ENCODE measurements at regions not wholly inside any gene's neighbourhood (a gene's known extent, or its start where the extent isn't known, plus 50 kb on each side); places are given as distances from the start of the nearest gene placed in this dataset.
"Not testable (repeated sequence)": the region's sequence is repeated elsewhere in the genome, so short reads cannot be mapped to it uniquely, and the experiment has no call there.

- DNase-seq: no peak
- in situ Hi-C loops (cut with HindIII; ENCODE audit: low pct_ligation_motif_present, low pct_unique_long_range_greater_than_20kb, low sequenced_read_pairs): no loop called here
These were observed 425.6 kb downstream of the SMARCA1 start for GRCh38 chrX:129097668-129098067.

- DNase-seq: no peak
- in situ Hi-C loops (cut with HindIII; ENCODE audit: low pct_ligation_motif_present, low pct_unique_long_range_greater_than_20kb, low sequenced_read_pairs): no loop called here
These were observed 429.6 kb downstream of the SMARCA1 start for GRCh38 chrX:129093706-129094105.

- DNase-seq: no peak
- in situ Hi-C loops (cut with HindIII; ENCODE audit: low pct_ligation_motif_present, low pct_unique_long_range_greater_than_20kb, low sequenced_read_pairs): no loop called here
These were observed 430.5 kb downstream of the SMARCA1 start for GRCh38 chrX:129092757-129093156.

- no peak for DNase-seq
- in situ Hi-C loops (cut with HindIII; ENCODE audit: low pct_ligation_motif_present, low pct_unique_long_range_greater_than_20kb, low sequenced_read_pairs): no loop called here
These were observed 431.0 kb downstream of the SMARCA1 start for GRCh38 chrX:129092242-129092641.

- no peak for DNase-seq
- in situ Hi-C loops (cut with HindIII; ENCODE audit: low pct_ligation_motif_present, low pct_unique_long_range_greater_than_20kb, low sequenced_read_pairs): no loop called here
These were observed 432.2 kb downstream of the SMARCA1 start for GRCh38 chrX:129091097-129091496.

- in situ Hi-C loops (cut with HindIII; ENCODE audit: low pct_ligation_motif_present, low pct_unique_long_range_greater_than_20kb, low sequenced_read_pairs): no loop called here
These were observed 436.5 kb downstream of the SMARCA1 start for GRCh38 chrX:129086802-129087201.

GRCh38 chrX:129084291-129084690 lies 439.0 kb downstream of the SMARCA1 start:
- DNase-seq; in situ Hi-C loops (cut with HindIII; ENCODE audit: low pct_ligation_motif_present, low pct_unique_long_range_greater_than_20kb, low sequenced_read_pairs): not testable (repeated sequence)

More at GRCh38 chrX:129086802-129087201, 436.5 kb downstream of the SMARCA1 start:
- DNase-seq: no peak

- DNase-seq: no peak
- in situ Hi-C loops (cut with HindIII; ENCODE audit: low pct_ligation_motif_present, low pct_unique_long_range_greater_than_20kb, low sequenced_read_pairs): no loop called here
These were observed 445.7 kb downstream of the SMARCA1 start for GRCh38 chrX:129077424-129078170.

GRCh38 chrX:129071390-129071789 lies 451.9 kb downstream of the SMARCA1 start:
- no peak for DNase-seq
- in situ Hi-C loops (cut with HindIII; ENCODE audit: low pct_ligation_motif_present, low pct_unique_long_range_greater_than_20kb, low sequenced_read_pairs): no loop called here

- no peak for DNase-seq
- in situ Hi-C loops (cut with HindIII; ENCODE audit: low pct_ligation_motif_present, low pct_unique_long_range_greater_than_20kb, low sequenced_read_pairs): no loop called here
These were observed 457.4 kb downstream of the SMARCA1 start for GRCh38 chrX:129065895-129066294.

- no peak for DNase-seq
- in situ Hi-C loops (cut with HindIII; ENCODE audit: low pct_ligation_motif_present, low pct_unique_long_range_greater_than_20kb, low sequenced_read_pairs): no loop called here
These were observed 464.9 kb downstream of the SMARCA1 start for GRCh38 chrX:129058405-129058804.

- in situ Hi-C loops (cut with HindIII; ENCODE audit: low pct_ligation_motif_present, low pct_unique_long_range_greater_than_20kb, low sequenced_read_pairs): no loop called here
- DNase-seq: no peak
These were observed 480.2 kb downstream of the SMARCA1 start for GRCh38 chrX:129043138-129043537.

- DNase-seq: no peak
- in situ Hi-C loops (cut with HindIII; ENCODE audit: low pct_ligation_motif_present, low pct_unique_long_range_greater_than_20kb, low sequenced_read_pairs): no loop called here
These were observed 482.0 kb downstream of the SMARCA1 start for GRCh38 chrX:129041319-129041718.

GRCh38 chrX:129040124-129040523 lies 483.2 kb downstream of the SMARCA1 start:
- in situ Hi-C loops (cut with HindIII; ENCODE audit: low pct_ligation_motif_present, low pct_unique_long_range_greater_than_20kb, low sequenced_read_pairs): no loop called here

GRCh38 chrX:129039176-129039575 lies 484.1 kb downstream of the SMARCA1 start:
- in situ Hi-C loops (cut with HindIII; ENCODE audit: low pct_ligation_motif_present, low pct_unique_long_range_greater_than_20kb, low sequenced_read_pairs): no loop called here

More at GRCh38 chrX:129040124-129040523, 483.2 kb downstream of the SMARCA1 start:
- DNase-seq: no peak

GRCh38 chrX:129037389-129037788 lies 485.9 kb downstream of the SMARCA1 start:
- in situ Hi-C loops (cut with HindIII; ENCODE audit: low pct_ligation_motif_present, low pct_unique_long_range_greater_than_20kb, low sequenced_read_pairs): no loop called here
- no peak for DNase-seq

More at GRCh38 chrX:129039176-129039575, 484.1 kb downstream of the SMARCA1 start:
- DNase-seq: no peak

GRCh38 chrX:129035180-129035579 lies 488.1 kb downstream of the SMARCA1 start:
- in situ Hi-C loops (cut with HindIII; ENCODE audit: low pct_ligation_motif_present, low pct_unique_long_range_greater_than_20kb, low sequenced_read_pairs): no loop called here
- no peak for DNase-seq

- in situ Hi-C loops (cut with HindIII; ENCODE audit: low pct_ligation_motif_present, low pct_unique_long_range_greater_than_20kb, low sequenced_read_pairs): no loop called here
- DNase-seq: no peak
These were observed 489.1 kb downstream of the SMARCA1 start for GRCh38 chrX:129034196-129034595.

- DNase-seq: no peak
- in situ Hi-C loops (cut with HindIII; ENCODE audit: low pct_ligation_motif_present, low pct_unique_long_range_greater_than_20kb, low sequenced_read_pairs): no loop called here
These were observed 497.1 kb downstream of the SMARCA1 start for GRCh38 chrX:129026202-129026601.

- in situ Hi-C loops (cut with HindIII; ENCODE audit: low pct_ligation_motif_present, low pct_unique_long_range_greater_than_20kb, low sequenced_read_pairs): no loop called here
These were observed 497.9 kb downstream of the SMARCA1 start for GRCh38 chrX:129025376-129025775.

More at GRCh38 chrX:129025376-129025775, 497.9 kb downstream of the SMARCA1 start:
- DNase-seq: no peak

All from ACHN (cell line).